Endothelial cell (in vitro differentiated cells): ENCODE measurements at regions not wholly inside any gene's neighbourhood (a gene's known extent, or its start where the extent isn't known, plus 50 kb on each side); places are given as distances from the start of the nearest gene placed in this dataset.

Experiments
- DNase-seq: peaks from one replicate; pipeline ENCODE4 v3.0.0; 2021; ENCODE audit warnings: low spot score
- H3K27ac Mint-ChIP-seq: one replicate; pipeline ENCODE4 v1.8.0; 2021; ENCODE audit warnings: mixed read lengths, inconsistent platforms; ENCODE audit not compliant: unreplicated experiment
- H3K27me3 Mint-ChIP-seq: one replicate; pipeline ENCODE4 v1.8.0; 2021; ENCODE audit warnings: mild to moderate bottlenecking, moderate library complexity, mixed read lengths, inconsistent platforms; ENCODE audit not compliant: unreplicated experiment
- H3K36me3 Mint-ChIP-seq: one replicate; pipeline ENCODE4 v1.8.0; 2021; ENCODE audit warnings: mild to moderate bottlenecking, low read depth, mixed read lengths, inconsistent platforms; ENCODE audit not compliant: unreplicated experiment
- H3K4me1 Mint-ChIP-seq: one replicate; pipeline ENCODE4 v1.8.0; 2021; ENCODE audit warnings: mild to moderate bottlenecking, mixed read lengths, inconsistent platforms; ENCODE audit not compliant: unreplicated experiment
- H3K4me3 Mint-ChIP-seq: one replicate; pipeline ENCODE4 v1.8.0; 2021; ENCODE audit warnings: mild to moderate bottlenecking, mixed read lengths, inconsistent platforms; ENCODE audit not compliant: unreplicated experiment
- H3K9me3 Mint-ChIP-seq: one replicate; pipeline ENCODE4 v1.8.0; 2021; ENCODE audit warnings: mixed read lengths, inconsistent platforms; ENCODE audit not compliant: unreplicated experiment
- CTCF ChIP-seq: fragments of 200-600 bp; sonication (generic); IDR thresholded peaks from one replicate; pipeline ENCODE4 v1.5.0; 2021; ENCODE audit warnings: antibody characterized with exemption; ENCODE audit not compliant: unreplicated experiment

GRCh38 chr1:69283516-69283915 lies 284.2 kb upstream of the LRRC7 start:
- Mint-ChIP-seq H3K4me3 (no peak overlapping the region), H3K36me3 (no peaks in the 10 kb centered on the region), H3K4me1 (no peaks in the 10 kb centered on the region), H3K9me3 (no peaks in the 10 kb centered on the region), H3K27me3 (no peaks in the 10 kb centered on the region), H3K27ac (no peak overlapping the region)
- DNase-seq = no peak
- TF ChIP-seq CTCF = no peak

GRCh38 chr1:69284508-69284907 lies 283.2 kb upstream of the LRRC7 start:
- Mint-ChIP-seq H3K9me3 (no peaks in the 10 kb centered on the region), H3K36me3 (no peaks in the 10 kb centered on the region), H3K27me3 (no peaks in the 10 kb centered on the region), H3K4me3 (no peak overlapping the region), H3K27ac (no peak overlapping the region), H3K4me1 (no peaks in the 10 kb centered on the region)
- TF ChIP-seq CTCF = no peak
- DNase-seq = no peak

GRCh38 chr1:69288416-69288815 lies 279.3 kb upstream of the LRRC7 start:
- no peak for DNase-seq
- Mint-ChIP-seq H3K27me3 (no peaks in the 10 kb centered on the region), H3K4me3 (no peak overlapping the region), H3K9me3 (no peaks in the 10 kb centered on the region), H3K4me1 (no peaks in the 10 kb centered on the region), H3K27ac (no peak overlapping the region), H3K36me3 (no peaks in the 10 kb centered on the region)
- no peak for TF ChIP-seq CTCF

GRCh38 chr1:69290291-69290690 lies 277.4 kb upstream of the LRRC7 start:
- no peaks in the 10 kb centered on the region for H3K4me1 Mint-ChIP-seq
- H3K27ac Mint-ChIP-seq = no peak overlapping the region
- DNase-seq = no peak
- H3K36me3 Mint-ChIP-seq = no peaks in the 10 kb centered on the region
- no peaks in the 10 kb centered on the region for H3K9me3 Mint-ChIP-seq
- H3K4me3 Mint-ChIP-seq = no peak overlapping the region
- no peak for TF ChIP-seq CTCF
- no peaks in the 10 kb centered on the region for H3K27me3 Mint-ChIP-seq

- H3K4me3 Mint-ChIP-seq = no peak overlapping the region
- no peaks in the 10 kb centered on the region for H3K36me3 Mint-ChIP-seq
- H3K9me3 Mint-ChIP-seq = no peaks in the 10 kb centered on the region
- DNase-seq = no peak
- H3K27me3 Mint-ChIP-seq = no peaks in the 10 kb centered on the region
- TF ChIP-seq CTCF = no peak
- H3K27ac Mint-ChIP-seq = no peak overlapping the region
- H3K4me1 Mint-ChIP-seq = no peaks in the 10 kb centered on the region
These were observed 276.2 kb upstream of the LRRC7 start for GRCh38 chr1:69291541-69291940.
